ENCODE measurements at regions not wholly inside any gene's neighbourhood (a gene's known extent, or its start where the extent isn't known, plus 50 kb on each side); places are given as distances from the start of the nearest gene placed in this dataset.
"Not testable (repeated sequence)": the region's sequence is repeated elsewhere in the genome, so short reads cannot be mapped to it uniquely, and the experiment has no call there.

- FAIRE-seq, result no peak
These were observed 2184.4 kb upstream of the AGA start for GRCh38 chr4:179626687-179627086.

GRCh38 chr4:179631321-179631720 is 2189.1 kb upstream of the AGA start:
- FAIRE-seq, result no peak

- FAIRE-seq, result no peak
These were observed 2192.6 kb upstream of the AGA start for GRCh38 chr4:179634862-179635261.

GRCh38 chr4:179662522-179662921 is 2220.3 kb upstream of the AGA start:
- FAIRE-seq, result no peak

GRCh38 chr4:179663641-179664429 is 2221.6 kb upstream of the AGA start:
- no peak for FAIRE-seq

- no peak for FAIRE-seq
These were observed 2222.3 kb upstream of the AGA start for GRCh38 chr4:179664430-179665027.

- FAIRE-seq, result no peak
These were observed 2224.0 kb upstream of the AGA start for GRCh38 chr4:179666226-179666625.

GRCh38 chr4:179671609-179672008 is 2229.4 kb upstream of the AGA start:
- FAIRE-seq, result no peak

- FAIRE-seq, result no peak
These were observed 2236.0 kb upstream of the AGA start for GRCh38 chr4:179678093-179678814.

GRCh38 chr4:179683661-179684060 is 2241.4 kb upstream of the AGA start:
- not testable (repeated sequence) for FAIRE-seq

- no peak for FAIRE-seq
These were observed 2250.0 kb upstream of the AGA start for GRCh38 chr4:179692222-179692621.

- no peak for FAIRE-seq
These were observed 2252.9 kb upstream of the AGA start for GRCh38 chr4:179695175-179695574.

GRCh38 chr4:179698321-179698720 is 2256.1 kb upstream of the AGA start:
- FAIRE-seq, result no peak

GRCh38 chr4:179709961-179710624 is 2267.9 kb upstream of the AGA start:
- FAIRE-seq, result no peak

GRCh38 chr4:179719766-179720450 is 2277.7 kb upstream of the AGA start:
- no peak for FAIRE-seq

- FAIRE-seq, result not testable (repeated sequence)
These were observed 2284.3 kb upstream of the AGA start for GRCh38 chr4:179726491-179726890.

- FAIRE-seq, result no peak
These were observed 2286.1 kb upstream of the AGA start for GRCh38 chr4:179728305-179728704.

GRCh38 chr4:179736820-179737219 is 2294.6 kb upstream of the AGA start:
- FAIRE-seq, result not testable (repeated sequence)

GRCh38 chr4:179738822-179739221 is 2296.6 kb upstream of the AGA start:
- no peak for FAIRE-seq

- FAIRE-seq, result no peak
These were observed 2305.1 kb upstream of the AGA start for GRCh38 chr4:179747218-179747910.

- no peak for FAIRE-seq
These were observed 2306.6 kb upstream of the AGA start for GRCh38 chr4:179748837-179749236.

- FAIRE-seq, result no peak
These were observed 2308.1 kb upstream of the AGA start for GRCh38 chr4:179750374-179750773.

Data from G401.6 (cell line).